GM12878 (cell line): ENCODE measurements at regions not wholly inside any gene's neighbourhood (a gene's known extent, or its start where the extent isn't known, plus 50 kb on each side); places are given as distances from the start of the nearest gene placed in this dataset.

Experiments used
- ATAC-seq: fragments of 200-7000 bp; cut with Tn5 transposase; 3 replicates; pipeline ENCODE4 v1.9.1; 2020; ENCODE audit warnings: mild to moderate bottlenecking, moderate library complexity
- BruUV-seq: library from RNA; stranded (reverse); fragments of 400-500 nt; replicated peaks from 2 replicates; lab custom pipeline; 2021; lab: Mats Ljungman, UMichigan
- CTCF ChIA-PET: fragments of 300-600 bp; sonication (Branson Sonifier 250); formaldehyde crosslinking; extraction: SDS; loops from one replicate; lab custom pipeline; 2021; ENCODE audit warnings: inconsistent platforms; lab: Yijun Ruan, JAX
- POLR2A ChIA-PET: fragments of 350-600 bp; formaldehyde crosslinking; extraction: SDS; loops from one replicate; lab custom pipeline; 2021; ENCODE audit warnings: inconsistent platforms; lab: Charles Lee
- RAD21 ChIA-PET: fragments of 300-600 bp; sonication (Branson Sonifier 250); formaldehyde crosslinking; loops from one replicate; lab custom pipeline; 2023; ENCODE audit warnings: antibody characterized with exemption; ENCODE audit not compliant: unreplicated experiment; lab: Charles Lee
- SMC1A ChIA-PET: fragments of 300-600 bp; sonication (Branson Sonifier 250); formaldehyde crosslinking; loops from one replicate; lab custom pipeline; 2023; ENCODE audit not compliant: unreplicated experiment, uncharacterized antibody; lab: Charles Lee
- DNase-seq: peaks from one replicate; pipeline ENCODE4 v3.0.0-alpha.2; 2011; ENCODE audit warnings: low read depth, low spot score
- FAIRE-seq: peaks from 3 replicates; lab custom pipeline; 2011; peaks lifted over from hg19 to GRCh38; lab: Jason Lieb, UNC
- H2AFZ ChIP-seq: 2 replicates; pipeline ENCODE4 v1.6.0; 2011; ENCODE audit warnings: low read depth, low read length, control low read depth; ENCODE audit not compliant: control insufficient read depth
- H3K27ac ChIP-seq: 2 replicates; pipeline ENCODE4 v1.5.1; 2011; ENCODE audit warnings: control low read depth; ENCODE audit not compliant: control insufficient read depth, insufficient read depth
- H3K27me3 ChIP-seq, 2 experiments: replicated peaks in 1 of 2; 2 replicates each; pipeline versions ENCODE4 v1.6.0 to v1.6.1; 2011; ENCODE audit warnings: low read length in 1 of 2; ENCODE audit not compliant: control insufficient read depth in 2 of 2, insufficient read depth in 2 of 2
- H3K36me3 ChIP-seq, 2 experiments: 2 replicates each; pipeline ENCODE4 v1.5.1; 2011; ENCODE audit warnings: low read length in 1 of 2; ENCODE audit not compliant: control insufficient read depth in 2 of 2, insufficient read depth in 2 of 2
- H3K4me1 ChIP-seq: 2 replicates; pipeline ENCODE4 v1.6.1; 2011; ENCODE audit warnings: mild to moderate bottlenecking, low read length, moderate library complexity, mixed read lengths; ENCODE audit not compliant: control insufficient read depth, insufficient read depth
- H3K4me2 ChIP-seq: 2 replicates; pipeline ENCODE4 v1.6.0; 2011; ENCODE audit warnings: control low read depth; ENCODE audit not compliant: control insufficient read depth, insufficient read depth
- H3K4me3 ChIP-seq: fragments of 200-600 bp; sonication (generic); 2 replicates; pipeline ENCODE4 v1.5.1; 2016
- H3K79me2 ChIP-seq: 2 replicates; pipeline ENCODE4 v1.6.0; 2011; ENCODE audit warnings: low read length; ENCODE audit not compliant: control insufficient read depth, insufficient read depth
- H3K9ac ChIP-seq: 2 replicates; pipeline ENCODE4 v1.8.0; 2011; ENCODE audit warnings: low read length, control low read depth, mixed read lengths; ENCODE audit not compliant: control insufficient read depth, insufficient read depth
- H3K9me3 ChIP-seq: replicated peaks from 3 replicates; pipeline ENCODE4 v1.5.1; 2011; ENCODE audit warnings: mild to moderate bottlenecking, low read length; ENCODE audit not compliant: control insufficient read depth, insufficient read depth
- H4K20me1 ChIP-seq: 2 replicates; pipeline ENCODE4 v1.6.0; 2011; ENCODE audit not compliant: control insufficient read depth, insufficient read depth
- ELK1 ChIP-seq: IDR thresholded peaks from 2 replicates; pipeline ENCODE4 v1.6.1; 2012; ENCODE audit warnings: low read depth, low read length, improper control_type of control experiment
- MYC ChIP-seq: IDR thresholded peaks from 2 replicates; pipeline ENCODE4 v1.6.1; 2011; ENCODE audit warnings: mild to moderate bottlenecking, low read length, moderate library complexity, inconsistent platforms; ENCODE audit not compliant: insufficient read depth, insufficient replicate concordance, insufficient read length, severe bottlenecking
- POLR2AphosphoS5 ChIP-seq: IDR thresholded peaks from 2 replicates; pipeline ENCODE4 v1.6.1; 2011; ENCODE audit warnings: mild to moderate bottlenecking, low read length, inconsistent platforms
- USF1 ChIP-seq: IDR thresholded peaks from 2 replicates; pipeline ENCODE4 v1.6.1; 2011; ENCODE audit warnings: borderline replicate concordance, low read depth, mild to moderate bottlenecking, moderate library complexity, mixed read lengths, low read length; ENCODE audit not compliant: insufficient read depth; ENCODE audit errors: extremely low read length
- ZBED1 ChIP-seq: IDR thresholded peaks from 2 replicates; pipeline ENCODE4 v1.6.1; 2016; ENCODE audit warnings: borderline replicate concordance
- ZNF384 ChIP-seq: IDR thresholded peaks from 2 replicates; pipeline ENCODE4 v1.6.1; 2012; ENCODE audit warnings: low read depth, mild to moderate bottlenecking, low read length, improper control_type of control experiment, borderline replicate concordance
- WGBS: methylation state at CpG from one replicate; pipeline ENCODE4 v1.1.6; 2016; ENCODE audit warnings: low lambda C conversion rate; ENCODE audit not compliant: insufficient replicate concordance, insufficient coverage; ENCODE audit errors: missing lambda C conversion rate; 5-methylcytosine and 5-hydroxymethylcytosine counted together
- in situ Hi-C: fragments of 300-500 bp; cut with MboI; formaldehyde crosslinking; loops from 9 replicates; pipeline ENCODE4 v1.14.3; 2018; ENCODE audit warnings: mixed read lengths
- intact Hi-C: fragments of 100-400 bp; cut with micrococcal nuclease; formaldehyde crosslinking; loops from one replicate; pipeline ENCODE4 v1.14.2; 2022; ENCODE audit not compliant: unreplicated experiment

- intact Hi-C loops = no loop called here
- SMC1A ChIA-PET = no interaction called here
- Histone ChIP-seq H3K4me3 (no peak overlapping the region), H3K27ac (no peak overlapping the region), H3K27me3 (no peaks in the 10 kb centered on the region), H2AFZ (no peak overlapping the region), H4K20me1 (no peaks in the 10 kb centered on the region), H3K79me2 (no peaks in the 10 kb centered on the region), H3K9ac (no peak overlapping the region), H3K9me3 (no peaks in the 10 kb centered on the region), H3K36me3 (no peaks in the 10 kb centered on the region), H3K4me1 (no peaks in the 10 kb centered on the region), H3K4me2 (no peak overlapping the region)
- POLR2A ChIA-PET = no interaction called here
- RAD21 ChIA-PET = no interaction called here
- WGBS = 42% methylated on average over 4 of the region's 4 CpGs
- no TSS peak for BruUV-seq
- DNase-seq (no peak), FAIRE-seq (no peak), ATAC-seq (no peak)
- in situ Hi-C loops = no loop called here
- TF ChIP-seq USF1 = no peak
- no peak for TF ChIP-seq POLR2AphosphoS5
- no peak for TF ChIP-seq ELK1
- no peak for TF ChIP-seq MYC
- no peak for TF ChIP-seq ZBED1
- TF ChIP-seq ZNF384 = no peak
- CTCF ChIA-PET = no interaction called here
Measured at GRCh38 chr9:12539580-12539975, 153.6 kb upstream of the TYRP1 start.
